GM12874 (cell line): ENCODE measurements at regions not wholly inside any gene's neighbourhood (a gene's known extent, or its start where the extent isn't known, plus 50 kb on each side); places are given as distances from the start of the nearest gene placed in this dataset.

Source experiments
- TF ChIP-seq, protein P1 (sequence below): IDR thresholded peaks from 2 replicates; pipeline ENCODE4 v1.5.1; 2011; ENCODE audit warnings: low read depth, mild to moderate bottlenecking, control low read depth, low read length, moderate library complexity; ENCODE audit not compliant: insufficient read depth

DNA sequence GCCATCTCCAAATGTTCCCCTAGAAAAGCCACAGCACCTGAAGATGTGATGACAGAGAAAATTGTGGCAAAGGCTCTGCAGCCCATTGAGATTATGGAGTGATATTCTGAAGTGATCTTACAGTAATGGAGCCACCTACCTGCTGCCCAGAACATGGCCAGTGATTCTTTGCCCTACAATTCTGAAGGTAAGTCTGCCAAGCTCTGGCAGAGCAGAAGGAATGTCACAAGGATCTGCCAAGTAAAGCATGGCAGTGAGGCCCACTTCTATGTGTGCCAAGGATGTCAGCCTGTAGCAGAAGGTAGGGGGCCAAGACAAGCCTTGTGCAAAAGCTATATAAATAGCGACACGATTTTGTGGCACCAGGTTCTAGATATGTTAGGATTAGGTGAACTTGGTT is 155.1 kb downstream of the RND3 start:
- TF ChIP-seq, protein P1, sequence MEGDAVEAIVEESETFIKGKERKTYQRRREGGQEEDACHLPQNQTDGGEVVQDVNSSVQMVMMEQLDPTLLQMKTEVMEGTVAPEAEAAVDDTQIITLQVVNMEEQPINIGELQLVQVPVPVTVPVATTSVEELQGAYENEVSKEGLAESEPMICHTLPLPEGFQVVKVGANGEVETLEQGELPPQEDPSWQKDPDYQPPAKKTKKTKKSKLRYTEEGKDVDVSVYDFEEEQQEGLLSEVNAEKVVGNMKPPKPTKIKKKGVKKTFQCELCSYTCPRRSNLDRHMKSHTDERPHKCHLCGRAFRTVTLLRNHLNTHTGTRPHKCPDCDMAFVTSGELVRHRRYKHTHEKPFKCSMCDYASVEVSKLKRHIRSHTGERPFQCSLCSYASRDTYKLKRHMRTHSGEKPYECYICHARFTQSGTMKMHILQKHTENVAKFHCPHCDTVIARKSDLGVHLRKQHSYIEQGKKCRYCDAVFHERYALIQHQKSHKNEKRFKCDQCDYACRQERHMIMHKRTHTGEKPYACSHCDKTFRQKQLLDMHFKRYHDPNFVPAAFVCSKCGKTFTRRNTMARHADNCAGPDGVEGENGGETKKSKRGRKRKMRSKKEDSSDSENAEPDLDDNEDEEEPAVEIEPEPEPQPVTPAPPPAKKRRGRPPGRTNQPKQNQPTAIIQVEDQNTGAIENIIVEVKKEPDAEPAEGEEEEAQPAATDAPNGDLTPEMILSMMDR = no peak

DNA sequence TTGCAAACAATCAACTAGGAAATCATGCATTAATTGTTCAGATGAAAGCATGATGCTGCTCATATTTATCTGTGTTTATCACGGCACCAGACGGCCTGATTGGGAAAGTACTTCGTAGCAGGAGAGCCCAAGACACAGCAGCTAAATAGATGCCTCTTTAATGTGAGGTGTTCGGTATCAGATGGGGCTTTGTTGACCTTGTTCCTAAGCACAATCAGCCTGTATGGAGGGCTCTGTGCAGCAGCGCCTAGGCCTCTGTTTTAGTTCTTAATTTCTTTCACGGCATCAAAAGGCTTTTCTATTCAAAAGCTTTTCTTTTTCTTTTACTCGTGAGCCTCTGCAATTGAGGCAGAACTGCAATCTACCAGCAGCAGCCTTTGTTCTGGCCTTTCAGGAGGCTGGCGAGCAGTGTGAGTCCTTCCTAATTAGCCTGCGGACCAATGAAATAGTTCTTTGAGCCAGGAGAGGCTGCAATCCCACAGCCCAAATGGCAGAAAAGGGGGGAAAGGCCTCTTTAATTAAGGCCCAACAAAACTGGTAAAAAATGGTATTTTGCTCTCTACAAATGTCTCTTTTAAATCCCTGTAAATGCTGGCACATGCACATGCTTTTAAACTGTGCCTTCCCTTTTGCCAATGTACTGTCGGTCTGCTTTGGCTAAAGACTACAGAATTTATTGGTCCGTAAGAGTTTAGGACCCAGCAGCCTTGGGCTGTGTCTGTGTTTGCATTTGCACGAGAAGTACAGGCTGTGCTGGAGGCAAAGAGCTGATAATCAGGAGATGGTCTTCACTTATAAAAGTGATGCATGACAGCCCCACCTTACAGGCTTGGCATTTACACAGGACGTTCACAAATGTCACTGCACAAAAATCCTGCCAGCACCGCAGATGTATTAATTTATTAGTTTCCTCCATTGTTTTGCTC is 159.6 kb downstream of the RND3 start:
- TF ChIP-seq, protein P1 = no peak

DNA sequence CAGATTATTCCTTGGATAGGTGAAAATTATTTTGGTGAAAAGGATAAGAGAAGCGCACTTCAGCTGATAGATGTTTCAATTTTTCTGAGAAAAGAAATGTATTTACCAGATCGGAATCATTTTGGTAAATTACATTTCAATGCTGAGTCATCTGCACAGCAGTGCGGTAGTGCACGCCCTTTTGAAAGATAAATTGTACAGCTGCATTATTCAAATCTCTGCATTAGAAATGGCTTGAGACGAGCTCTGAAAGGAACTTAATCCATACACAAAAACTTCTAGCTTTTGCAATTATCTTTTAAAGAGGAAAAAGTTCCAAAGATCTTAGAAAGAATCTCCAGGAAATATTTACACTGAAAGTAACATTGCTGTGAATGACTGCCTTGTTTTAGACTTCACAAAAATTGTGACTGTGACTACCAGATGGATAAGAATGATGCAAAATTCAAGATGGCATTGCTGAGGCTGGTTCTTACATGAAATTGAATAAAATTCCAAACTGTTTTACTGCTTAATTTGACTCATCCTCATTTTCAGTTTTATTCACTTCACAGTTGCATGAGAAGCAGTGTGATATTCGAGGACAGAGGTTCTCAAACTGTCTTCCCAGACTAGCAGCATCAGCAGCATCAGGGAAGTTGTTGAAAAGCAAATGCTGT is 161.7 kb downstream of the RND3 start:
- TF ChIP-seq, protein P1 = no peak

DNA sequence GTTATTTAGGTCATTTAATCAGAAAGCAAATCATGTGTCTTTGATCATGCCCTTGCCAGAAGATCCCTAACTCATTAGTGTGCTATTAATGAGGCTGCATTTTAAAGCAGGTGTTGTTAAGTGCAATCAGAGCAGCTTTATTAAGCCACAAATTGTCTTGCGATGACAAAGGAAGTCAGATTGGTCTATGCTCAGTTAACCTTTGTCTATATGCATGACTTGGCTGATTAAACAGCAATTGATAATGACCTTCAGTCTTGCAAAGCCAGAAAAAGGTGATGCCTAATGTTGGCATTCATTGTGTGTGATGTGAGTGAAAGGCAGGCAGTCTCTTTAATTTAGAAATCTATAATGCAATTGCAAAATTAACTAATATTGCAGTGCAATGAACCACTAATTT is 166.9 kb downstream of the RND3 start:
- TF ChIP-seq, protein P1 = no peak

DNA sequence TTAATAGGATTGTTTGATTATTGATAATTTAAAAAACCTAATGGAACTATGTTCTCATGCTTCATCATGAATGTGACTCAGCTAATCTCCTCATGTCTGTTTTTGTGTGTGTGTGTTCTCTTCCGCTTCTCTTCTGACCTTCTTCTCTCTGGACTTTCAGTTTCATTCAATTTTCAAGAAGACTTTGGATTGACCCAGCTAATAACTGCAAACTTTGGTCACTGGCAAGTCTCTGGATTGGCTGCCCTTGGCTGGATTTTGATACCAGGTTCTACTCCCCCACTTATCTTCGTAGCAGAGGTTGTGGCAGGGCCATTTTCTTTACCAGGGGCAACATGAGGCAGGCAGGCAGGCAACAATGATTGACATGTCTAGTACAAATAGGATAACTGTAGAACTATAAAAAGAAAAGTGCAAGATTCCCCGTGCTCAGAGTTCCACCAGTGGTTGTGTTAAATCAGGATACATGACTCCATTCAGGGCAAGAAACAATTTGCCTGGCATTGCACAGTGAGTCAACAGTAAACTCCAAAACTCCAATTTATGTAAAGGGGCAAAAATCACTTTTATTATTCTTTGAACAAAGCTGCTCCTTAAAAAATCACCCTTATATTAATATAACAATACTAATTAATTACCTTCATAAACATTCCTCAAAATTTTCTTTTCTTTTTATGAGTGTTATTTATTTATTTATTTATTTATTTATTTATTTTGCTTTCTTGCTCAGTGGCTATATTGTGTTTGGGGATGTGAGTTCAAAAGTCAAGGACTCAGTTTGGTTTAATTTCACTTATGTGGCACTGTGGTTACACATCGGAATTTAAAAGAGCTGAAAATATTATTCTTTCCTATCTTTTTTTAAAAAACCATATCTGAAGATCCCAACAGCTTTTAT is 167.6 kb downstream of the RND3 start:
- TF ChIP-seq, protein P1 = no peak

DNA sequence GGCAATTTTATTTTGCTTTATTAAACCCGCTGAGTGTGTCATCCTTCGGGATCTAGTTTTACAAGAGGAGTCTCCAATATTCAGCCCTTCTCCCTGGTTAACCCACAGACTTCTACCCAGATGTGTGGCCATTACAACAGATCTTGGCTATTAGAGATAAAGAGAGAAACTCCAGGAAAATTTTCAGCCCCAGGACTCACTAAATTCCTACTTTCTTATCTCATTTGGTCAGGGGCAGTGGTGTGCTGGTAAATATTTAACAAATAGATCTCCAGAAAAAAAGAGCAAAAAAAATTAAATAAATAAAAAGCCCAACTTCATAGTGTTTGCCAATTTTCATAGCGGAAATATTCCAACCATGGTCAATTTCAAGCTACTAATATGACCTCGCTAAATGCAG is 168.4 kb downstream of the RND3 start:
- TF ChIP-seq, protein P1 = no peak

DNA sequence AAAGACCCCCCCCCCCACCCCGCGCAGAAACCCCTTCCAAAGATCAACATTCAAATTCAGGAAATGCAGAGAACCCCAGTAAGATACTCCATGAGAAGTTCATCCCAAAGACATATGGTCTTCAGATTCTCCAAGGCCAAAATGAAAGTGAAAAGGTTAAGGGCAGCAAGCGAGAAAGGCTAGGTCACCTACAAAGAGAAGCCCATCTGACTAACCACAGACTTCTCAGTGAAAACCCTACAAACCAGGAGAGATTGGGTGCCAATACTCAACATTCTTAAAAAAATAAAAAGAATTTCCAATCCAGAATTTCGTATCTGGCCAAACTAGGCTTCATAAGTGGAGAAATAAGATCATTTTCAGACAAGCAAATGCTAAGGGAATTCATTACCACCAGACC is 175.2 kb downstream of the RND3 start:
- TF ChIP-seq, protein P1 = no peak
